Skeletal muscle cell (primary cell): ENCODE measurements at regions not wholly inside any gene's neighbourhood (a gene's known extent, or its start where the extent isn't known, plus 50 kb on each side); places are given as distances from the start of the nearest gene placed in this dataset.
"Not testable (repeated sequence)": the region's sequence is repeated elsewhere in the genome, so short reads cannot be mapped to it uniquely, and the experiment has no call there.

Experiments used
- DNase-seq: peaks from one replicate; pipeline ENCODE4 v3.0.0-alpha.2; 2010; ENCODE audit warnings: low read depth
- H3K4me3 ChIP-seq: 2 replicates; pipeline ENCODE4 v1.5.1; 2011; ENCODE audit warnings: low read depth, mild to moderate bottlenecking, control low read depth, low read length, moderate library complexity

- DNase-seq: no peak
- H3K4me3 ChIP-seq: no peak overlapping the region
Measured at GRCh38 chr2:215550331-215550730, 114.5 kb upstream of the FN1 start.

DNA sequence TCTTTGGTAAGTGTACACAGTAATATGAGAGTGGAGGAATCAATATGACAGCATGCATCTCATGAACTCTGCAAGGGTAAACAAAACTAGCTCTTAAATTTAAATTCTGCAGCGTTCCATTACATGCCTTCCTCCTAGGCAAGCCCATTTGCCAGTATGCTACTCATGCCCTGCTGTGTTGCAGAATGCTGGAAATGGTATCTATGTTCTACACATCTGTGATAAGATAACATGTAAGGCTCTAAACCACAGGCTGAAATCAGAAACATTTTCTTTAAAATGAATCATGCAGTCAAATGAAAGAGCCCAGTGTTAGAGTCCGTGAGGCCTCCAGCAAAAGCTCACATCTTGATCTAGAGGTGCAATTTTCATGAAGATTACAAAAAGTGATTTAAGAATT, 112.8 kb upstream of the FN1 start:
- H3K4me3 ChIP-seq: no peak overlapping the region
- no peak for DNase-seq

DNA sequence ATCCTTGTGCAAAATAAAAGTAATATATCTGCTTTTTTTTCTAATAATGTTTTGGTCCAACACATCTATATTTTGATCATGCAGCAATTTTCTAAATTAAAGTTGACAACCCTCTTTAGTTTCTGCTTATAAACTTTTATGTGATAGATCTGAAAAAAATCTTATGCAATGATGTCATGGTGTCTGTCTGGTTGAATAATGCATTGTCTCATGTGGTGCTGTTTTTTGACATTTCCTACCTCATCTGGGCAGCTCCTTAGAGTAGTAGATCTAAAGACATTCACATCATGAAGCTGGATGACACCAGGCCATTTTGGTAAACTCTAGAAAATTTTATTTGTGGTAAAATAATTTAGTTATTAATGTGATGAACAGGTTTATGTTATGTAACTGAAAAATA, 106.8 kb upstream of the FN1 start:
- DNase-seq: no peak
- no peak overlapping the region for H3K4me3 ChIP-seq

DNA sequence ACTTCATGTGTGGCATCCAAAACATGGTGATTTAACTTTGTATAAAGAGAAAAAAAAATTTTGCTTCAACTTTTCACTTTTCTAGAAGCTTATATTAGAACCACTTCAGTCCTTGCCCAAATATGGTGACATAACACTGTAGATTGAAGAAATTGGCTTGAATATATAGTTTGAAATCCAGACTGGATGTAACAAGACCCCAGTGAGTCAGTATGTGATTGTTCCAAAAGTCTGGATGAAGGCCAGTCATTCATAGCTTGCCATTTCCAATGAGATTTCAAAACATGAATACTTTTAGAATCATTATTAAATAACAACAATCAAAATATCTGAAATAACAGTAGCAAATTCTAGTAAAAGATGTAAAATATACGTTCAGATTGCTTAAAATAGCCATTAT, 104.8 kb upstream of the FN1 start:
- peak; percentile 91 for DNase-seq
- no peak overlapping the region for H3K4me3 ChIP-seq

DNA sequence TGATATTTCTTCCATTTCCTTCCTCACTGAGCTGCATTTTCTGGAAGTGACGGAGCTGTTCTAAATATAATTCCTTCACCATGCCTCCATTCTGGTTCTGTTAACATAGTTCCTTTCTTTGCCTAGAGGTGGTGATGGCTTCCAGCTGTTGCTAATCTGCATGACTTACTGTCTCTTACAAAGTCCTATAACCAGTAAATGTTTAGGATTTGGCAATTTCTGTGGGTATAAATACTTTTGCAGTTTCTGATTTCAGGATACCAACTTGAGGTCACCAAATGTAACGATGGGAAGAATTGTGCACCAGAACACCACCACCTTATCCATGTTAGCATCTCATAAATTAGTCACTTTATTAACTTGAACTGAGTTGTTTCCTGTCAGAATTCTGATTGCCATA, 101.7 kb upstream of the FN1 start:
- peak; percentile 78 for DNase-seq
- H3K4me3 ChIP-seq: no peak overlapping the region

DNA sequence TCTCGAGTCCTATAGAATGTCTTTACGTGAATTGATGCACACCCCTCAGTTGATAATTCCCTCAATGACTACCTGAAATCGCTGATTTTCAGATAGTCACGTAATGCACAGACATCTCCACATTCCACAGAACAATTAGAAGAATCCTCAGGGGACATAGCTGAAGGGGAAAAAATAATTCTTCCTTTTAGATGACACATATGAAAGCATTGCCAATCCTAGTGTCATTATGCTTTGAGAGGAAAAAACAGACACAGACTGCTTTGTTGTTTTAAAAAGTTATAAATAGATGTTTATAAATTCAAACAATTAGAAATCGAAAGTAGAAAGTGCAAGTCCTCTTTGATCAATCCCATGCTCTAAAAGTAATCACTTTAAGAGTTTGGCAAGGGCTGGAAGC, 100.6 kb upstream of the FN1 start:
- H3K4me3 ChIP-seq: no peak overlapping the region
- no peak for DNase-seq

DNA sequence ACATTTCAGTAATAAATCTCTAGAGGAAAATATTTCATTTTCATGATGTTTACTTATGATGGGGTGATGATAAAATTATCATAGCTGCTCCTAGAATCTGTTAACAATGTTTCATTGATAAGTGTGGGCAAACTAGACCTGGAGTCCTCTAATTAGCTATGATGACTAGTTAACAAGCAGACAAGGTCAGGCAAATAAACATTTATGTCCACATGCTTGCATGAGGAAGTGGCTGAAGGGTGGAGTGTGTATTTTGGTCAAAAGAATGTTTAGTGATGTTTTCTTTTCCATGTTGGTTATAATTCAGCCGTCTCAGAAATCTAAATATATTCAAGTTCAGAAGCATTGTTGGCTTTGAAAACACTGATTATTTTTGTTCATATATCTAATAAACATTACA, 99.9 kb upstream of the FN1 start:
- no peak overlapping the region for H3K4me3 ChIP-seq
- no peak for DNase-seq

GRCh38 chr2:215535125-215535668, 99.3 kb upstream of the FN1 start:
- no peak for DNase-seq
- H3K4me3 ChIP-seq: no peak overlapping the region

GRCh38 chr2:215533716-215534115, 97.8 kb upstream of the FN1 start:
- not testable (repeated sequence) for H3K4me3 ChIP-seq, DNase-seq

DNA sequence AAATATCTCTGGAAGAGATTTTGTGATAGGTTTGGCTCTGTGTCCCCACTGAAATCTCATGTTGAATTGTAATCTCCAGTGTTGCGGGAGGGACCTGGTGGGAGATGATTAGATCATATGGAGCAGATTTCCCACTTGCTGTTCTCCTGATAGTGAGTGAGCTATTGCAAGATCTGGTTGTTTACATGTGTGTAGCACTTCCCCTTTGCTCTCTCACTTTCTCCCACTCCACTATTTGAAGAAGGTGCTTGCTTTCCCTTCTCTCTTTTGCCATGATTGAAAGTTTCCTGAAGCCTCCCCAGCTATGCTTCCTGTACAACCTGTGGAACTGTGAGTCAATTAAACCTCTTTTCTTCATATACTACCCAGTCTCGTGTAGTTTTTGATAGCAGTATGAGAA, 97.0 kb upstream of the FN1 start:
- no peak overlapping the region for H3K4me3 ChIP-seq
- no peak for DNase-seq

DNA sequence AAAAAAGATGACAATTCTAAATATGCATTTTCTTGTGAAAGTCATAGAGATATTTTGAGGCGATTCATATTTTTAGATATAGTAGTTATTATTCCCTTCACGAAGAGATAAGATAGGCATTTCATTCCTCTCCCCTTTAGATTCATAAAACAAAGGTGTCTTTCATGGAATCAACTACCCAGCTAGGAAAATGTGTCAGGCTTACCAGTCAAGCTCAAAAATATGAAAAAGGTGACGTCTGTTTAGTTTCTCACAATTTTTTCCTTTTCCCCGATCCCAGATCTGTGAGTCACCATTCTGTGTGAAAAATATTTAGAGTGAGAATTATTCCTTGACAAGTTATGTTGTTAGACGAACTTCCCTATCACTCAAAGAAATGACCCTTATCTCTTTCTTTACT, 95.4 kb upstream of the FN1 start:
- DNase-seq: no peak
- H3K4me3 ChIP-seq: no peak overlapping the region

DNA sequence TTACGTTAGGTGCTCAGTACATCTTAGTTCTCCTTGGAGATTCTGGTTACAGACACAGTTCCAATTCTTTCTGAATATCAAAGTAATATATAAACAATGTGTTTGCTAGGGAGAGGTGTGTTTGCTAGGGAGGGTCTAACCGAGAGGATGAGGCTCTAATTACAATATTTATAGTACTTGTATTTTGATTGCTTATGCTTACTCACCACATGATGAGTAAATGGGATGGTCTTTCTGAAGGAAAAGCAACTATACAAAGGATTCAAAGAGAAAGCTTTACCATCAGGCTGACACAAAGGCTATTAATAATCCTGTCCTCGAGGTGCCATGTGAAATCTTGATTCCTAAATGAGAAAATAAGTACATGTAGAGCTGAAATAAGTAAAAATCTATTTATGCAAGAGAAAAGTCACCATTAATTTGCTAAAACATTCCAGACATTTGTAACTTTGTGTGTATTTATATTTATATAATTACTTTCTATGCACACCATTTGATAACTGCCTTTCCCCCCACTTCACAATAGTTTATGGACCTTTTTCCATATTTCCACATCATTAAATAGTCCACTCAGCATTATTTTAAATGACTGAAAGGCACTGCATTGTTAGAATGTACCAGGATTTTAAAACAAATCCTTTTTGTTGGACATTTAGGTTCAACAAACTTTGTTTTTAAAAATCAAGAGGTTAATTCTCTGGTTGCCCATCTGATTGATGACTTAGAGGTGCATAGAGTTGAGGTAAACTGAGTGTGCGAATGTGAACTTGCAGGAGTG, 94.5 kb upstream of the FN1 start:
- no peak overlapping the region for H3K4me3 ChIP-seq
- DNase-seq: no peak

GRCh38 chr2:215529271-215529670, 93.4 kb upstream of the FN1 start:
- no peak for DNase-seq

GRCh38 chr2:215528555-215528954, 92.7 kb upstream of the FN1 start:
- no peak overlapping the region for H3K4me3 ChIP-seq
- peak; percentile 100 for DNase-seq

More at GRCh38 chr2:215529271-215529670, 93.4 kb upstream of the FN1 start:
- H3K4me3 ChIP-seq: no peak overlapping the region

DNA sequence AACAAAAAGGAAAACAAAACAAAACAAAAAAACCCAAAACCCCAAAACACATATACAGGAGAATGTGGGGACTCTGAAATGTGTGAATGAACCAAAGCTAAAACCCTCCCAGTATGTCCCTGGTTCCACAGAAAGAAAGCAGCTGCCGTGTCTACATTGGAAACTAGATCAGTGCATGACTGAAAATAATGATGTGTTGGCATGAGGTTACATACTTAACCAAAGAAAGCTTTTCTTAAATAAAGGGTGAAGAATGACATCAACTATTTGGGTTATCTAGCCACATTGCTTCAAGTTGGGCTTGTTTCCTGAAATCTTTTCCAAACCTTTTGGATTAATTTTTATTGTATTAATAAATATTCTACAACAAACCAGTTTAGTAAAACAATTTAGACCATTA, 91.9 kb upstream of the FN1 start:
- no peak for DNase-seq

DNA sequence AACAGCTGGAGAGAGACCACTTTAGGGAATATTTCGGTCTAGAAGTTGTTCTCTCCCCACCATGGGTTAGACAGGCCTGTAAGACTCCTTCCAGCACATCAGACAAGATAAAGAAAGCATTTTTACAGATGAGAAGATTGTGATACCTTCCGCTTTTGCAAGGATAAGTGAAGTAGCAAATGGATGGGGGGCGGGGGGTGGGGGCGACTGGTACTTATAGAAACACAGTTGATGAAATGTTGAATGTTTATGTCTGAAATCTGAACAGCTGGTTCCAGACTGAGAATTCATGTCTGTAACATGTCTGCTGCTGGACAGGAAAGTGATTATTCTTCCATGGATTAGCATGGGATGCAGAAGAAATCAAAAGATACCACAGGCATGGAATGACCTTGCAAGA, 90.5 kb upstream of the FN1 start:
- no peak for DNase-seq
- H3K4me3 ChIP-seq: no peak overlapping the region

More for the DNA sequence above, 91.9 kb upstream of the FN1 start:
- no peak overlapping the region for H3K4me3 ChIP-seq

DNA sequence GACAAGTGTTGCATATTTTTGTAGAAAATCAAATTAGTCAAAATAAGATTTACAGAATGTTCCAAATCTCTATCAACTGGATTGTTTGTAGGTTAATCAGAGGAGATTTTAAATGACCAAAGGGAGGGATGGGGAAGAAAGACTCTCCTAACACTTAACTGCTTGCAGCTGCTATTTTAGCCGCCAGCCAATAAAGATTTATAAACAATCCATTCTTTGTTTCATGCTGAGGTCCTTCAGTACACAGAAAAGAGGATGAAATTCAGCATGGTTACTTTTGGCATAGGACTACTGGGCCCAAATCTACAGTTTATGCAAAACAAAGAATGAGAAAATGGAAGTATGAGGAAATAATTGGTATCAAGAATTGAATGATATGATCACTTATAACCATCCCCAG, 86.4 kb upstream of the FN1 start:
- no peak overlapping the region for H3K4me3 ChIP-seq
- no peak for DNase-seq

GRCh38 chr2:215521031-215521430, 85.2 kb upstream of the FN1 start:
- H3K4me3 ChIP-seq: no peak overlapping the region
- DNase-seq: no peak

- DNase-seq: no peak
- H3K4me3 ChIP-seq: no peak overlapping the region
Measured at GRCh38 chr2:215517391-215517790, 81.5 kb upstream of the FN1 start.

- no peak for DNase-seq
- H3K4me3 ChIP-seq: no peak overlapping the region
Measured at GRCh38 chr2:215514516-215514915, 78.6 kb upstream of the FN1 start.
